Body of pancreas (tissue), 4 donors: ENCODE measurements at regions not wholly inside any gene's neighbourhood (a gene's known extent, or its start where the extent isn't known, plus 50 kb on each side); places are given as distances from the start of the nearest gene placed in this dataset.

ENCODE experiments used
- ATAC-seq: fragments of 150-250 bp; one replicate; pipeline ENCODE4 v1.9.1; 2016
- DNase-seq, 4 donors: peaks; one replicate each; pipeline ENCODE4 v3.0.0-alpha.2; 2019
- H3K27ac ChIP-seq, 4 donors: fragments of 200-600 bp; sonication (generic); 1 replicate in 3 of 4; 2 replicates in 1 of 4; pipeline versions ENCODE4 v1.5.1 to v1.6.1; 2016 to 2019; ENCODE audit warnings: mild to moderate bottlenecking in 1 of 4, mixed read lengths in 1 of 4, moderate library complexity in 1 of 4
- H3K27me3 ChIP-seq, 2 donors: fragments of 200-600 bp; sonication (generic); one replicate each; pipeline ENCODE4 v1.6.0; 2016; ENCODE audit warnings: mild to moderate bottlenecking in 1 of 2
- H3K36me3 ChIP-seq, 2 donors: fragments of 200-600 bp; sonication (generic); replicated peaks in 1 of 2; 2 replicates each; pipeline ENCODE4 v1.5.1; 2016; ENCODE audit warnings: low read depth in 2 of 2; ENCODE audit not compliant: insufficient read depth in 1 of 2
- H3K4me1 ChIP-seq: fragments of 200-600 bp; sonication (generic); one replicate; pipeline ENCODE4 v1.6.0; 2016
- H3K4me3 ChIP-seq, 2 donors: fragments of 200-600 bp; sonication (generic); 1 replicate in 1 of 2; 2 replicates in 1 of 2; pipeline ENCODE4 v1.5.1; 2016 to 2019
- H3K9me3 ChIP-seq, 3 donors: fragments of 200-600 bp; sonication (generic); 1 replicate in 2 of 3; 2 replicates in 1 of 3; pipeline ENCODE4 v1.5.1; 2016
- CTCF ChIP-seq, 7 experiments: fragments of 450-650 bp in 4 of 7; fragments of 200-600 bp in 3 of 7; sonication (generic) in 3 of 7; IDR thresholded peaks; one replicate each; pipeline ENCODE4 v1.5.1; 2016 to 2019; ENCODE audit warnings: antibody characterized with exemption in 7 of 7
- POLR2A ChIP-seq, 3 donors: fragments of 450-650 bp; IDR thresholded peaks; one replicate each; pipeline ENCODE4 v1.6.1; 2016; ENCODE audit warnings: antibody characterized with exemption in 3 of 3, mild to moderate bottlenecking in 2 of 3
- WGBS, 2 donors: methylation state at CpG; one replicate each; pipeline ENCODE4 v1.1.5; 2017; 5-methylcytosine and 5-hydroxymethylcytosine counted together
- intact Hi-C: fragments of 100-400 bp; cut with DNase I; formaldehyde crosslinking; loops from one replicate; pipeline ENCODE4 v1.15.1; 2023

GRCh38 chr18:22277758-22278157, 108.4 kb downstream of the GATA6 start:
- ATAC-seq (no peak), DNase-seq (no peak)
- no peak for TF ChIP-seq POLR2A (IDR thresholded peaks at IDR 0.05)
- TF ChIP-seq CTCF (IDR thresholded peaks at IDR 0.05), result no peak
- H3K9me3 ChIP-seq, result no peaks in the 10 kb centered on the region
- H3K4me1 ChIP-seq, result no peaks in the 10 kb centered on the region
- no peak overlapping the region for H3K27ac ChIP-seq
- H3K36me3 ChIP-seq, result no peaks in the 10 kb centered on the region
- no peak overlapping the region for H3K4me3 ChIP-seq
- no peaks in the 10 kb centered on the region for H3K27me3 ChIP-seq
- intact Hi-C loops, result no loop called here
- 92 to 93% methylated on average over 12 of the region's 12 CpGs for WGBS, 2 donors

- DNase-seq (no peak), ATAC-seq (no peak)
- Histone ChIP-seq H3K9me3 (no peaks in the 10 kb centered on the region), H3K27me3 (no peaks in the 10 kb centered on the region), H3K27ac (no peak overlapping the region), H3K36me3 (no peaks in the 10 kb centered on the region), H3K4me1 (no peaks in the 10 kb centered on the region), H3K4me3 (no peak overlapping the region)
- no peak for TF ChIP-seq POLR2A (IDR thresholded peaks at IDR 0.05)
- no peak for TF ChIP-seq CTCF (IDR thresholded peaks at IDR 0.05)
- 85 to 87% methylated on average over 6 to 7 of the region's 7 CpGs for WGBS, 2 donors
- intact Hi-C loops, result no loop called here
Observed at GRCh38 chr18:22276334-22276713, 106.9 kb downstream of the GATA6 start.

GRCh38 chr18:22275706-22276333, 106.4 kb downstream of the GATA6 start:
- 63% methylated on average over 11 of the region's 11 CpGs for WGBS, 2 donors
- intact Hi-C loops, result no loop called here
- no peaks in the 10 kb centered on the region for H3K4me1 ChIP-seq
- DNase-seq, result no peak
- no peak for ATAC-seq
- H3K9me3 ChIP-seq, result no peaks in the 10 kb centered on the region
- H3K27ac ChIP-seq, result no peak overlapping the region
- TF ChIP-seq POLR2A (IDR thresholded peaks at IDR 0.05) (no peak), CTCF (IDR thresholded peaks at IDR 0.05) (no peak)
- no peaks in the 10 kb centered on the region for H3K36me3 ChIP-seq
- no peaks in the 10 kb centered on the region for H3K27me3 ChIP-seq
- no peak overlapping the region for H3K4me3 ChIP-seq

- H3K4me3 ChIP-seq, result no peak overlapping the region
- 87 to 93% methylated on average over 5 of the region's 5 CpGs for WGBS, 2 donors
- H3K27ac ChIP-seq, result no peak overlapping the region
- intact Hi-C loops, result no loop called here
- DNase-seq (no peak), ATAC-seq (no peak)
- TF ChIP-seq POLR2A (IDR thresholded peaks at IDR 0.05) (no peak), CTCF (IDR thresholded peaks at IDR 0.05) (no peak)
- H3K4me1 ChIP-seq, result no peaks in the 10 kb centered on the region
- no peaks in the 10 kb centered on the region for H3K27me3 ChIP-seq
- H3K9me3 ChIP-seq, result no peaks in the 10 kb centered on the region
- no peaks in the 10 kb centered on the region for H3K36me3 ChIP-seq
Observed at GRCh38 chr18:22273101-22274039, 104.0 kb downstream of the GATA6 start.
